Smooth muscle cell of the brain vasculature (primary cell): ENCODE measurements at regions not wholly inside any gene's neighbourhood (a gene's known extent, or its start where the extent isn't known, plus 50 kb on each side); places are given as distances from the start of the nearest gene placed in this dataset.

Experiments
- DNase-seq: peaks from one replicate; pipeline ENCODE4 v3.0.0-alpha.2; 2012; ENCODE audit warnings: low read depth, low spot score

DNA sequence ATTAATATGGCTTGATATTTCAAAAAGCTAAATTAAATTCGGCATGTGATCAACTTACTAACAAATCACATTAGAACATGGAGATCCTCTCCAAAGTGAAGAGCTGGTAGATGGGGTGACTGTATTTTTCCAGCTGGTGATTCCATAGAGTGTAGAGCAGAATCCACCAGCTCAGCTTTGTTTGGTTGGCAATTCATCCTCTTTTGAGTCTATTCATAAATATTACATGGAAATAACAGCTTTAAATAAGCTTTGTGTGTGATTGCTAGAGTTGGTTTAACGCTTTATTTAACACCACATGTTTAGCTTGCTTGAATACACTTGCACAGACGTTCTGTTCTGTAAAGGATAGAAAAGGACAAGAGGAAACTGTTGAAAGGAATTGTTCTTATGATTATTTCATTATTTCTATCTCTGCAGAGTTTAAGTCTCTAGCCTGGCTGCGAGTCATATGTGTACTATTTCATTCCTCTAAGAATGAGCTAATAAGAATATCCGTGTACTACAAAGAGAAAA is 738.3 kb upstream of the KIRREL3 start:
- no peak for DNase-seq

DNA sequence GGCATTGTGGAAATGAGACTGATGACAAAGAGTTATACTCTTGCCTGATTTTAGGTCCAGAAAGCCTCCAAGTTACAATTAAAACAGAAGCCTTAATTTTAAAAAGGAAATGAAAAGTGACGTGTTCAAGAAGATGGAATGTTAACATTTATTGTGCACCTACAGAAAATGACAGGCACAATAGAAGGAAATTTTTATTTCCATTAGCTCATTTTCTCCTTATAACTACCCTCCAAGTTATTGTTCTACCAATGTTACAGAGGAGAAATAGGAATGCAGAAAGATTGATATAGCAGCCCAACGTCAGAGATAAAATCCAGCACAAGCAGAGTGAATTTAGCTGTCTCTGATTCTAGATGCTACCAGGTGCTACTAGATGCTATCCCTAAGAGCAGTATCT is 736.9 kb upstream of the KIRREL3 start:
- DNase-seq, result no peak

DNA sequence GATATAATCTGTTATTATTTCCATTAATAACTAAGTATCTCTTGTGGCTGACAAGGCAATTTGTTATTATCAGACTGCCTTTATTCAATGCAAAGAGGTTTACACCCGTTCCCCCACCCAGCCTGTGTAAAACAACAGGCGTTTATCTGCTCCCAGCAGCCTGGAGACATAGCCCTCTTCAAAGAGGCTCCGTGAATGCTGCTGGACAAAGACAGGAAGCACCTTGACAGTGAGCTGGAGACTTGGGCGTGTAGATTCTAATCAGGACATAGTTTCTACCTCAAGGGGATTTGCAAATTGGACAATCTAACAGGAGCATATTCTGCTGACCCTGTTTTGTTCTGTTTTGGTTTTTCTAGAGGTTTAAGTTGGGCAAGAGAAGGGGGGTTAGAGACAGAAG is 733.0 kb upstream of the KIRREL3 start:
- DNase-seq, result no peak

DNA sequence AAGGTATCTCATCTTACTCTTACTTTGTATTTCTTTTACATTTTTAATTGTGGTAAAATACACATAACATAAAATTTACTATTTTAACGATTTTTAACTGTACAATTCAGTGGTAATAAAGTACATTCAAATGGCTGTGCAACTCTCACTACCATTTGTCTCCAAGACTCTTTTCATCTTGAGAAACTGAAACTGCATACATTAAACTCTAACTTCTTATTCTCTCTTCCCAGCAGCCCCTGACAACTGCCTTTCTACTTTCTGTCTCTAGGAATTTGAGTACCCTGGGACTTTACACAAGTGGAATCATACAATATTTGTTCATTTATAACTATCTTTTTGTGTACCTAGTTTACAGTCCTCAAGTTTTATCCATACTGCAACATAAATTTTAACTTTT is 725.8 kb upstream of the KIRREL3 start:
- no peak for DNase-seq

DNA sequence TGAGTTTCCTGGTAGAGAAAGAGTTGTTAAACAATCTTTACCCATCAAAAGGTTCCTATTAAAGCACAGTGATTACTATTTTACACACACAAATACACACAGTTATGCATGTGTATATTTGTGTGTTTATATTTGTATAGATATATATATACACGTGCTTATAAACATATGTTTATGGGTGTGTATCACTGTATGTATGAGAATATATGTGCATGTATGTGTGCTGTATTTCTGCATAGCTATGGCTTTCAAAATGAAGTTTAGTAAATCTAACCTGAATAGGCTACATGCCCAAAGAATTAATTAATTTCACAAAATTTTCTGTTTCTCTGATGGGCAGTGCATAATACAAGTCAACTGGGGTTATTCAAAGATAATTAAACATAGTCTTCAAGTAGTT is 723.1 kb upstream of the KIRREL3 start:
- no peak for DNase-seq

DNA sequence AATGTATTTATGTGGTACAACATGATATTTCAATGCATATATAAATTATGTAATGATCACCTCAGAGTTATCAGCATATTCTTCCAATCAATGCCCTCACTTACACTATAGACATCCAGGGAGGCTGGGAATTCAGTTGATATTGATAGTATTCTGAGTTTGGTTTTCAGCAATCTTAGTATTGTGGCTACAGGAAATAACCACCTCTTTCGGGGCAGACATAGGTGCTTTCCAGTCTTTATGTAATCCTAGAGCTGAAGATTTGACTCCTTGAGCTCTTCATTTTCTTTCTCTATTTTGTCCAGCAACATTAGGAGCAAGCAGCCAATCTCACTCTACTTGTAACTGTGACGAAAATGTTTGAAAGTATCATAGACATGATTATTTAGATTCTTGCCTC is 712.7 kb upstream of the KIRREL3 start:
- DNase-seq, result no peak

DNA sequence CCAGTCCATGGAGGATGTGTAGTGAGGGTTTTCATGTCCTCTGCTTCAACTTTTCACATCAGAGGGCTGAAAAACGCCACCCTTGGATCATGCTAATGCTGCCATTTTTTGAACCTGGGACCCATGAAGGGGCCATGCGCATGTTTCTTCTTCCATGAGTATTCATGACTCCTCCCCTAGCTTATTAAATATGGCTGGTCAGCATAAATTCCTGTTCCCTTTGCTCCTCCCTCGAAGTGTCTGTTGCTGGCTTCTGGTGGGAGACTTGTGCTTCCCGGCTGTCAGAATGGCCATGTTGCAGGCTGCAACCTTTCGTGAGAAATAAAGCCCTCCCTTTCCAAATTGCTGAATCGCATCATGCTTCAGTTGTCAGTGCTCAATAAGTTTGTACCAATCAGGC is 711.2 kb upstream of the KIRREL3 start:
- no peak for DNase-seq

DNA sequence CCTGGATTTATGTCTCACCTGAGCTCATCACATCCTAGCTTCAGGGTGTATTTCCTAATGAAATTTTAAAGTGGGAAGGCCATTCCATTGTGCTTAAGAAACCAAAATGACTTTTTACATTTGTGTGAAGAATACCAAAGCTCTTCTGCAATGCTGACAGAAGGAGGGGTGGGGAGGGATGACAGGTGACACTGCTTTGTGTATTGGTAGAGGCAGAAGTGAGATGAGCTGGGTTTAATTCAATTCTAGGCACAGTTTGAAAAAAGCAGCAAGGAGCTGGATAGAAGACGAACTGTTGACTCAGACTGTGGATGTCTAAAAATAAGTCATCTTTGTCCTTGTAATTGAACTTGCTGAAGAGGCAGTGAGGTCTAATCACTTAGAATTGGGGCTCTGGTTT is 710.3 kb upstream of the KIRREL3 start:
- DNase-seq, result no peak

DNA sequence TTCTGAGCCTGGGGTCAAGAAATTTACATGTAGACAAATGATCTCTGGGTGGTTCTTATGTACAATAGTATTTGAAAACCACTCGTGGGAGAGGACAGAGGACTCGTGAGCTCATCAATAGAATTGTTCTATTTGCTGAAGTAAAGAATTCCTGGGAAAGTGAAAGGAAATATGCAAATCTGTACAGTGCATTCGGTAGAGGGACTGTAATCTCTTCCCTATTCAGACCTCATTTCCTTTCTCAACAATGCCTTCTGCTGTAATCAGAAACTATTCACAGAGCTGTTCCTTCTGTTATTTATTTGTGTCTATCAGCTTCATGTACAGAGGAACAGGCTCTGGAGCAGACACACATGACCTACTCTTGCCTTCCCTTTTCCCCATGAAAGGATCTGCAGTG is 709.4 kb upstream of the KIRREL3 start:
- DNase-seq, result no peak

DNA sequence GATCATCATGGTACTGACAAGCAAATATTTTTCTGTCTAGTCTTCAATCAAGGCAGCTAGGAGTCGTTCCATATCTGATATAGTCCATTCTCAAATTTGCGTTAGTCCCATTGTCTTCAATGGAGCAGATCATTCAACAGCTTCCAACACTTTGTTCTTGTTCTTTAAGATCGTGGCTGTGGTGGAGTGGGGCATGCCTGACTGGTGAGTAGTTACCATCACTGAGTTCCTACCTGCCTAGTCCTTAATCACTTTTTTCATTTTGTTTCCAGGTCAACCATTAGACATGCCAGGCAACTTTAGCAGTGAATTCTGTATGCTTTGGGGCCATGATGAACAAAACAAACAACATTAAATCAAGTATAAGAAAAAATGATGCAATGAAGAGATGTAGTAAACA is 693.1 kb upstream of the KIRREL3 start:
- DNase-seq, result no peak

DNA sequence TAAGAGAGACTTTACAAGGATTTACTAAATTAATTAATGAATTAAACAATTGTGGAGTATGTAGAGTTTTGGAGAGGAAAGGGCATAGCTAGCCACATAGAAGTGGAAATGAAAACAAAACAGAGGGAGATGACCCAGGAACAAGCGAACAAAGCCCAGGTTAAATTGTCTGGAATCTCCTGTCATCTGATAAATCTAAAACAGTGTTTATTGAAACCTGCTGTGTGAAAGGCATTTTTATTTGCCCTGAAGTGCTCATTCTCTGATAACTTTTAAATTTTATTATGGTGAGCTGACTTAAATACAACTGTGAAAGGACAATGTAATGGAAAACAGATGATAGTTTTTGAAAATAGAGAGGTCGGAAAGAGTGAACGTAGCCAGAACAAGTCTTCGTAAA is 682.8 kb upstream of the KIRREL3 start:
- DNase-seq, result no peak

DNA sequence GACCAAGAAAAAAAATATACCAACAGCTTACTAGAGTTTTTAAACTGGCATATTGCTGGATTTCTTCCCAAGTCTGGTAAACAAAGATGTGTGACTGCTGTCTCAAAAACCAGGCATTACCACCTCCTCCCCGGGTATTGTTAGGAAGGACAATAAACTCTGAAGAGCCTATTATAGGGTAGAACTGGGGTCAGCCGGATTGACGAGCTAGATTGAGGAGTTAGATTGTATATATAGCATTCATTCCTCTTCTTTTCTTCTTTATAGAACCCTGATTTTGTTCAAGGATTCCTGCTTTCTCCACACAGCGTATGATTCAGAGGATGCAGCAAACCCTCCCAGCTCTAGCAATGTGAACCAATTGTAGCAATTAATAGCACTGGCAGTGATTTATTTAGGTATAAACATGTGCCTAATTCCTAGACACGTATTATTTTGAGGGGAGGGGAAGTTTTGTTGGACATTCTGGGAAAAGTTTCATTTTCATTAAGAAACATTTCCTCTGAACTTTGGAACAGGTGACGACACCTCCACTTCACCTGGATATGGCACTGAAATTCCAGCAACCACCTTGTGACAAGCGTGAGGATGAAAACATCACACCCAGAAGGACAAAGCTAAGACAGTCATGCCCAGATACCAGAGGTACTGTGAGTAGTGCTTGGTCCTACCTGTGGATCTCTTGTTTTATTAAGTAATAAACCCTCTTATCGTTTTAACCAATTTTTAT is 679.4 kb upstream of the KIRREL3 start:
- no peak for DNase-seq

DNA sequence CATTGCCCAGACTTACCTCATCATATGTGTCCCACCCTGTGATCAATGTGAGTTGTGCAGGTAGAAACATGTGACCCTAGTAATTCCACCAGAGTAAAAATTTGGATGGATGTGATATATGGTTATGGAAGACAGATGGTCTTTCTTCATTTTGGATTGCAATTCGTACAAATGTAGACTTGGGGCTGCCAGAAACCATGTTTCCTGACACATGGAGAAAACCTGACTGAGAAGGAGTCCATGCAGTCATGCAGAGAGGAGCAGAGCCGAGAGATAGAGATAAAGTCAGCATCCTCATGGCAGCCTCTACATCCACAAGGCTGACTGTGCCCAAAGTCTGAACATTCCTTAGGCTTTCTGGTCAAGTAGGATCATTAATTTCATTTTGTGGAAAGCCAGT is 678.1 kb upstream of the KIRREL3 start:
- DNase-seq, result no peak

DNA sequence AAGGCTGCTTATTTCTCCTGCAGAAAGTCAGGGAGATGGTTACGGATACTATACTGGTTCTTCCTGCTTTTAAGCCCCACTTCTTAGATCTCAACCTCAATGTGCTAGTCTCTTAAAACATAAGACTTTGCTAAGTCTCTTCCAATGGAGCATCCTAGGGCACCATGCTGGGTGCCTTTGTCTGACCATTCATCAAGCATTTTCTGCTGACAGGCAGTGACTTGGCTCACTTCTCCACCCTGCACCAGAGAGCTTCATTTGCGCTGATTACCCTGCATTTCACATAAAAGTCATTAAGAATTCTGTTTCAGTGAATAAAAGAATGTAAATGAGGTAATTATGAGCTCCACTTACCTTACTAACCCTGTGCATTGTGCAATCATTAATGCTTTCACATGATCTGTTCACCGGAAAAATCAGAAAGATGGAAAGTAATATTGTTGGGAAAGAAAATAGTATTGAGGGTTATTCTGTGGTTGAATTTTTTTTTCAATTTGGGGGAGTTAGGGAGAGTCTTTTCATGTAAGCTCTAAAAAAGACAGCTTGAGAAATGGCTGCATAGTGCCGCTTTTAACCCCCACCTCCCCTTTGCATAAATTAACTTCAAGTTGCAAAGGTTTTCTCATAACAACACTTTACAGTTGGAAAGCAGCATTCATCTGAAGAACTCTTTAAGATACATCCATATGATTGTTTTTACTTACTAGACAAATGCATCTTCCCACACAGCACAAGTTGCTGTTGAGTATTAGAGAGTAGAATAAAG is 677.3 kb upstream of the KIRREL3 start:
- no peak for DNase-seq

DNA sequence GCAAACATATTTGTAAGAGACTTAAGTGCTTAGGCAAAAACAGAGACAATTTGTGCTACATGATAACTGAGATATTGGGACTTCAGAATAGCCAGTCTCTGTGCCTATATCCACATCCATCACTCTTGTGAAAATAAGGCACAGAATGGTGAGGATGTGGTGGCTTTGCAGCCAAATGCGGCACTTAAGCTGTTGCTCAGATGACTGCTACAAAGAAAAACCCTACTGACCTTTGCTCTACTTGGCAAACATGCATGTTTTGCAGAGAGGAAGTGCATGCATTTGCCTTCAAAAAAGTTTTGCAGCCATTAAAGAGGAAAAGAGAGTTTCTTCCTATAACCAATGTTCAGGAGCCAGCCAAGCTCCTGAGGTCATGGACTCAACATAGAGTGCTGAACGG is 675.0 kb upstream of the KIRREL3 start:
- no peak for DNase-seq

DNA sequence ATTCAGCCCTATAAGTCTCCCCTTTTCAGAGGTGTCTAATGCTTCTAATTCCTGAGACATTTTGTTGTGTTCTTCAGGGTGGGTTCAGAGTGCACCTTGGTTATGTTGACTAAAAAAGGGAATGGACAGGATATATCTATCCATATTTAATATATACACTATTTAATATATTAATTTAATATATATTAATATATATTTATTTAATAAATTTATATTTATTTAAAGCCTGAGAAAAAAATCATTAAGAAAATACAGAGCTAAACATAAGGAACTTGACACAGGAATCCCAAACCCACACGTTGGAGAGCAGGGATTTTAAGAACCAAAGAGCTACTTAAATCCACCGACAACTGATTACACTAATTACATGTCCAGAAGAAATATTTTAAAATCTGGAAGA is 674.2 kb upstream of the KIRREL3 start:
- DNase-seq, result no peak

DNA sequence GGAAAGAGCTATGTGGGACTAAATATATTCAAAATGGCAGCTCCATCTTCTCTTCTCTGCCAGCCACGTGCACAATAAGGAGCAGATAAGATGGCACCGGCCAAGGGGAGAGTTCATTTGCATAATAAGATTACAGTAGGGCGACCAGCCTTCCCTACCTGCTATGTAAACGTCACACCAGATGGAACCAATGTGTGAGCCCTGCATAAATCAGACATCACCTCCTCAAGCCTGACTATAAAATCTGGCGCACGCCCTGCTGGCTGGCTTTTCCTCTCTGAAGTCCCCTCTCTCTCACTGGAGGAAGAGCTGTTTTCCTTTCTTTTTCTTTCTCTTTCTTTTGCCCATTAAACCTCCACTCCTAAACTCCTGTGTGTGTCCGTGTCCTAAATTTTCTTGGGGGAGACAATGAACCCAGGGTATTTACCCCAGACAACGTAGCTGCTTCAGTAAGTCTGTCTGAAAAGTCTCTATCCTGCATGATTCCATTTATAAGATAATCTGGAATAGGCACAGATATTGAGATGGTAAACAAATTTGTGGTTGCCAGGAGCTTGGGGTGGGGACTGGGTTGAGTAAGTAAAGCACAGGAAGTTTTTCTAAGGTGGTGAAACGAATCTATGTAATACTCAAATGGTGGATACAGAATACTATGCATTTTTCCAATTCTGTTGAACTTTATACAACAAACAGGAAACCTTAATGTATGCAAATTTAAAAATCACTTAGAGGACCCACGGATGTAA is 670.0 kb upstream of the KIRREL3 start:
- DNase-seq, result no peak

DNA sequence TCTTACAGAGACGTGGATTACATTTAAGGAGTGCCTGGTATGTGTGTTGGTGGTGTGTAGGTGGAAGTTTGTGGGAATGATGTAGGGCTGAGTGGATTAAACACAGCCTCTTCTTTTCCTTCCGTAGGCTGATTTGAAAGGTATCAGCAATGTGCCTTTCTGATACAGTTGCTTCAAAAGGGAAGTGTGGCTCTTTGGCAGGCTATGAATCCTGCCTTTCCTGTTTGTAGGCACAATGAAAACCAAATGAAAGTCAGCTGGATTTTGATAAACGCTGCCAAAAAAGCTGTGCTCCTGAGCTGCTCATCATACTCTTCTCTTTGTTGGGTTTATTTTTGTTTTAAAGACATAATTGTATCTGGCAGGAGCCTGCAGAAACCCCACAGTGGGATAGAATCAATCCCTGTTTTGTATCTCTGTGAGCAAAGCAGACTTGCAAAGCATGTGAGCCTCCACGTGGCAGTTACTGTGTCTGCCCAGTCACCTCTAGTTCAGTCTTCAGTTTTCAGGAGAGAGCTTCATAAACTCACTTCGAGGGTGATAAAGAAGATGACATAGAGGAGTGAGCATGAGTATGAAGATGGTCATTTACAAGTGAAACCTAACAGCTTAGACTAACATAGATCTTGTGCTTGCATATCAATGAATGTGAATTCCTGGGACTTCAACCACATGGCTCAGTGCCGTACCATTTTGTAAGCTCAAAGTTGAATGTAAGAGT is 655.7 kb upstream of the KIRREL3 start:
- no peak for DNase-seq

DNA sequence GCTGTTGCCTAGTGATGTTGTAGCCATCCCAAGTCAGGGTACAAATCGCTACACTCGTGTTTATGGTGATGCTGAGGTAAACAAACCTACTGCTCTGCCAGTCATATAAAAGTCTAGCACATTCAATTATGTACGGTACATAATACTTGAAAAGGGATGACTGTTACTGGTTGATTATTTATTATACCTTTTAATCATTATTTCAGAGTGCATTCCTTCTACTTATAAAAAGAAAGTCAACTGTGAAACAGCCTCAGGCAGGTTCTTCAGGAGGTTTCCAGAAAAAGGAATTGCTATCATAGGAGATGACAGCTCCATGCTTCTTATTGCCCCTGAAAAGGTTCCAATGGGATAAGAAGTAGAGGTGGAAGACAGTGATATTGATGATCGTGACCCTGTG is 652.5 kb upstream of the KIRREL3 start:
- DNase-seq, result no peak

DNA sequence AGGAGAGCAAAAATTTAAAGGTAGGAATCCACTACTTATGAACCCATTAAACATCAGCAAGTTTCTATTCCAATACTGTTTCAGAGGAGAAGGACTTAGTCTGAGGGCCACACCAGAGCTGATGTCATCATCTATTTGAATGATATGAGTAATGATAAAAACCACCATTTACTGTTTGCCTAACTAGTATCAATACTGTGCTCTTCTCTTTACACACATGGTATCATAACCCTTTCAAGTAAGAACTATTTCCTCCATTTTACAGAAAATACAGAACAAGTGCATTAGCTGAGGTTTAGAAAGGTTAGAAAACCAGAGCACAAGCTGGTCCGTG is 651.3 kb upstream of the KIRREL3 start:
- DNase-seq, result no peak

DNA sequence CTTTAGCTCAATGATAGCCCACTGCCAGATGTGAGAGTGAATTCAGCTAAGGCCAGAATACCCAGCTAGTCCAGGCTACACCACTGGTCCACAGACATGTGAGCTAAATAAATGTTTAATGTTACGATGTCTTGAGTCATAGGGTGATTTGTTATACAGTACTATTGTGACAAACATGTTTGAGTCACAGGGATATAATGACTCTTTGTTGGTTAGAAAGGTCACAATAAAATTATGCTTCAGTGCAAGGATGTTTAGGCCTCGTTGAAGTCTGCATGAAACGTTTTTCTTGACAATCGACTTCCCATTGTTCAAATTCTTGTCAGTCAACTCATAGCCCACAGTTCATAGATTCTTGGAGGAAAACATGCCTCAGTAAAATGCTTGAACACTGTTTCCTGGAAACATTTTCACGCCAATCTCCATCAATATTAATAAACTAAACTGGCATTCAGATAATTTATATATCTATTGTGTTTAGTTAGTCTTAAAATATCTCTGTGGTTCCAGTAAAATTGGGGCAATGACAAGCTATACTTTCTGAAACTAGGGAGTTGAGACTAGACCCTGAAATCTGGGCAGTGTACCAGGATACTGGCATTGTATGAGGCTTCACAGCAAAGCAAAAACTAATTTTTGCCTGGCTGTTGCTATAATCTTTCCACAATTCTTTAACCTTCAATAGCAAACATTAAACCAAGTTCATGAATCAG is 650.8 kb upstream of the KIRREL3 start:
- DNase-seq, result no peak
